Hepatocyte (in vitro differentiated cells): ENCODE measurements at regions not wholly inside any gene's neighbourhood (a gene's known extent, or its start where the extent isn't known, plus 50 kb on each side); places are given as distances from the start of the nearest gene placed in this dataset.

Source experiments
- DNase-seq: peaks from one replicate; pipeline ENCODE4 v3.0.0-alpha.2; 2016; ENCODE audit warnings: low spot score
- H2AFZ ChIP-seq: fragments of 200-600 bp; sonication (generic); 2 replicates; pipeline ENCODE4 v1.6.0; 2016; ENCODE audit warnings: antibody characterized with exemption, mild to moderate bottlenecking
- H3K27ac ChIP-seq: fragments of 200-600 bp; sonication (generic); 2 replicates; pipeline ENCODE4 v1.5.1; 2016; ENCODE audit warnings: mild to moderate bottlenecking
- H3K27me3 ChIP-seq: fragments of 200-600 bp; sonication (generic); 2 replicates; pipeline ENCODE4 v1.6.1; 2016
- H3K36me3 ChIP-seq: fragments of 200-600 bp; sonication (generic); replicated peaks from 2 replicates; pipeline ENCODE4 v1.5.1; 2016; ENCODE audit warnings: low read depth; ENCODE audit not compliant: insufficient read depth
- H3K4me1 ChIP-seq: fragments of 200-600 bp; sonication (generic); 2 replicates; pipeline ENCODE4 v1.5.1; 2016; ENCODE audit warnings: mild to moderate bottlenecking, moderate library complexity; ENCODE audit not compliant: insufficient read depth
- H3K4me2 ChIP-seq: fragments of 200-600 bp; sonication (generic); 2 replicates; pipeline ENCODE4 v1.6.0; 2016
- H3K4me3 ChIP-seq: fragments of 200-600 bp; sonication (generic); 2 replicates; pipeline ENCODE4 v1.5.1; 2016; ENCODE audit warnings: mild to moderate bottlenecking
- H3K79me2 ChIP-seq: fragments of 200-600 bp; sonication (generic); 2 replicates; pipeline ENCODE4 v1.6.0; 2017; ENCODE audit warnings: mild to moderate bottlenecking
- H3K9me2 ChIP-seq: fragments of 200-600 bp; sonication (generic); replicated peaks from 2 replicates; pipeline ENCODE4 v1.6.0; 2017; ENCODE audit warnings: mild to moderate bottlenecking; ENCODE audit not compliant: insufficient read depth
- H3K9me3 ChIP-seq: fragments of 200-600 bp; sonication (generic); 2 replicates; pipeline ENCODE4 v1.5.1; 2016; ENCODE audit warnings: low read depth, mild to moderate bottlenecking
- H4K20me1 ChIP-seq: fragments of 200-600 bp; sonication (generic); 2 replicates; pipeline ENCODE4 v1.6.0; 2016; ENCODE audit warnings: mild to moderate bottlenecking; ENCODE audit not compliant: insufficient read depth, poor library complexity, severe bottlenecking
- CTCF ChIP-seq: fragments of 200-600 bp; sonication (generic); IDR thresholded peaks from 2 replicates; pipeline ENCODE4 v1.5.1; 2016; ENCODE audit warnings: antibody characterized with exemption, mild to moderate bottlenecking; ENCODE audit not compliant: poor library complexity
- EZH2 ChIP-seq: fragments of 200-600 bp; sonication (generic); IDR thresholded peaks from 2 replicates; pipeline ENCODE4 v1.6.1; 2016; ENCODE audit warnings: antibody characterized with exemption, mild to moderate bottlenecking, borderline replicate concordance
- EZH2phosphoT487 ChIP-seq: fragments of 200-600 bp; sonication (generic); IDR thresholded peaks from one replicate; pipeline ENCODE4 v1.6.1; 2018; ENCODE audit warnings: antibody characterized with exemption, mild to moderate bottlenecking, low read depth, moderate library complexity; ENCODE audit not compliant: unreplicated experiment, severe bottlenecking
- WGBS: methylation state at CpG from one replicate; pipeline ENCODE4 v1.1.6; 2016; ENCODE audit warnings: low lambda C conversion rate; ENCODE audit errors: missing lambda C conversion rate; 5-methylcytosine and 5-hydroxymethylcytosine counted together

- Histone ChIP-seq H3K27ac (no peak overlapping the region), H4K20me1 (no peaks in the 10 kb centered on the region), H3K4me3 (no peak overlapping the region), H3K4me1 (peaks cover 4% of the 10 kb centered on the region), H2AFZ (no peak overlapping the region), H3K4me2 (no peak overlapping the region), H3K36me3 (no peaks in the 10 kb centered on the region), H3K79me2 (no peaks in the 10 kb centered on the region), H3K9me2 (no peaks in the 10 kb centered on the region), H3K9me3 (no peaks in the 10 kb centered on the region), H3K27me3 (peaks cover 5% of the 10 kb centered on the region)
- DNase-seq = no peak
- WGBS = 70% methylated on average over 6 of the region's 6 CpGs
- TF ChIP-seq EZH2 (no peak), EZH2phosphoT487 (no peak)
Observed at GRCh38 chr1:47659146-47659545, 221.3 kb downstream of the FOXD2 start.

- TF ChIP-seq EZH2 (no peak), EZH2phosphoT487 (no peak), CTCF (no peak)
- Histone ChIP-seq H3K27me3 (peaks cover 5% of the 10 kb centered on the region), H3K4me1 (peaks cover 4% of the 10 kb centered on the region), H3K79me2 (no peaks in the 10 kb centered on the region), H3K4me2 (no peak overlapping the region), H3K9me3 (no peaks in the 10 kb centered on the region), H2AFZ (no peak overlapping the region), H3K36me3 (no peaks in the 10 kb centered on the region), H3K9me2 (no peaks in the 10 kb centered on the region), H3K27ac (no peak overlapping the region), H4K20me1 (no peaks in the 10 kb centered on the region), H3K4me3 (no peak overlapping the region)
- DNase-seq = no peak
- 59% methylated on average over 1 of the region's 1 CpG for WGBS
Observed at GRCh38 chr1:47660622-47661021, 222.8 kb downstream of the FOXD2 start.

- no peak overlapping the region for H3K4me3 ChIP-seq
- H2AFZ ChIP-seq = no peak overlapping the region
- H3K27ac ChIP-seq = no peak overlapping the region
- no peaks in the 10 kb centered on the region for H3K9me3 ChIP-seq
- H3K79me2 ChIP-seq = no peaks in the 10 kb centered on the region
- H3K4me1 ChIP-seq = peaks cover 4% of the 10 kb centered on the region
- 73% methylated on average over 6 of the region's 6 CpGs for WGBS
- no peaks in the 10 kb centered on the region for H3K36me3 ChIP-seq
- H3K4me2 ChIP-seq = no peak overlapping the region
- H3K27me3 ChIP-seq = peaks cover 5% of the 10 kb centered on the region
- H4K20me1 ChIP-seq = no peaks in the 10 kb centered on the region
- no peaks in the 10 kb centered on the region for H3K9me2 ChIP-seq
- no peak for DNase-seq
- TF ChIP-seq CTCF (no peak), EZH2 (no peak), EZH2phosphoT487 (no peak)
Observed at GRCh38 chr1:47661040-47661439, 223.2 kb downstream of the FOXD2 start.

GRCh38 chr1:47662068-47662467 lies 224.2 kb downstream of the FOXD2 start:
- Histone ChIP-seq H3K27ac (no peak overlapping the region), H3K27me3 (peaks cover 5% of the 10 kb centered on the region), H3K9me2 (no peaks in the 10 kb centered on the region), H3K4me1 (peaks cover 1% of the 10 kb centered on the region), H3K79me2 (no peaks in the 10 kb centered on the region), H3K4me2 (no peak overlapping the region), H3K4me3 (no peak overlapping the region), H2AFZ (no peak overlapping the region), H4K20me1 (no peaks in the 10 kb centered on the region), H3K36me3 (no peaks in the 10 kb centered on the region), H3K9me3 (no peaks in the 10 kb centered on the region)
- 93% methylated on average over 3 of the region's 3 CpGs for WGBS
- TF ChIP-seq EZH2phosphoT487 (no peak), EZH2 (no peak), CTCF (no peak)
- DNase-seq = no peak
